Retinal pigment epithelial cell (primary cell): ENCODE measurements at regions not wholly inside any gene's neighbourhood (a gene's known extent, or its start where the extent isn't known, plus 50 kb on each side); places are given as distances from the start of the nearest gene placed in this dataset.

ENCODE experiments used
- DNase-seq: peaks from one replicate; pipeline ENCODE4 v3.0.0-alpha.2; 2010; ENCODE audit warnings: low read depth
- H3K4me3 ChIP-seq: 2 replicates; pipeline ENCODE4 v1.5.1; 2011; ENCODE audit warnings: mild to moderate bottlenecking, low read length, control low read depth, moderate library complexity
- TF ChIP-seq, protein P1 (sequence below): conservative IDR thresholded peaks from 2 replicates; pipeline ENCODE4 v1.5.1; 2011; ENCODE audit warnings: low read depth, low read length, control low read depth, inconsistent platforms

DNA sequence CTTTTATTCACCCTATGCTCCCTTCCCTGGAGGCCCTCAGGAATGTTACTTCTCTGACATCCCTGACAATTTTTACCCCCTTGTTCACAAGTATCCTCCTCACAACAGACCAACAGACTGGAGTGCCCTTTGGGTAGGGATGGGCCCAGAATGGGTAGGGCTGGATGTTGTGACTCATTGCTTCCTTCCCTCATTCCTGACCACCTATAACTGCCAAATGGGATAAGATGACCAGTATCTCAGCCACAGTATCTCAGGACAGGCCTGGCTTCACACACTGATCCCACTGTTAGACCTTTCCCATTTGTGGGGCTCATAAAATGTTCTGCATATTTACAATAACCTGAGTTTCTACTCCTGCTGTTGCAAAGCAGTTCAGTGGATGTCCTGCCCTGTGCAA, 223.0 kb upstream of the LRFN2 start:
- TF ChIP-seq, protein P1, sequence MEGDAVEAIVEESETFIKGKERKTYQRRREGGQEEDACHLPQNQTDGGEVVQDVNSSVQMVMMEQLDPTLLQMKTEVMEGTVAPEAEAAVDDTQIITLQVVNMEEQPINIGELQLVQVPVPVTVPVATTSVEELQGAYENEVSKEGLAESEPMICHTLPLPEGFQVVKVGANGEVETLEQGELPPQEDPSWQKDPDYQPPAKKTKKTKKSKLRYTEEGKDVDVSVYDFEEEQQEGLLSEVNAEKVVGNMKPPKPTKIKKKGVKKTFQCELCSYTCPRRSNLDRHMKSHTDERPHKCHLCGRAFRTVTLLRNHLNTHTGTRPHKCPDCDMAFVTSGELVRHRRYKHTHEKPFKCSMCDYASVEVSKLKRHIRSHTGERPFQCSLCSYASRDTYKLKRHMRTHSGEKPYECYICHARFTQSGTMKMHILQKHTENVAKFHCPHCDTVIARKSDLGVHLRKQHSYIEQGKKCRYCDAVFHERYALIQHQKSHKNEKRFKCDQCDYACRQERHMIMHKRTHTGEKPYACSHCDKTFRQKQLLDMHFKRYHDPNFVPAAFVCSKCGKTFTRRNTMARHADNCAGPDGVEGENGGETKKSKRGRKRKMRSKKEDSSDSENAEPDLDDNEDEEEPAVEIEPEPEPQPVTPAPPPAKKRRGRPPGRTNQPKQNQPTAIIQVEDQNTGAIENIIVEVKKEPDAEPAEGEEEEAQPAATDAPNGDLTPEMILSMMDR: no peak
- H3K4me3 ChIP-seq: no peak overlapping the region
- DNase-seq: no peak

GRCh38 chr6:40809627-40810026, 222.5 kb upstream of the LRFN2 start:
- no peak overlapping the region for H3K4me3 ChIP-seq
- no peak for DNase-seq
- TF ChIP-seq, protein P1: no peak

DNA sequence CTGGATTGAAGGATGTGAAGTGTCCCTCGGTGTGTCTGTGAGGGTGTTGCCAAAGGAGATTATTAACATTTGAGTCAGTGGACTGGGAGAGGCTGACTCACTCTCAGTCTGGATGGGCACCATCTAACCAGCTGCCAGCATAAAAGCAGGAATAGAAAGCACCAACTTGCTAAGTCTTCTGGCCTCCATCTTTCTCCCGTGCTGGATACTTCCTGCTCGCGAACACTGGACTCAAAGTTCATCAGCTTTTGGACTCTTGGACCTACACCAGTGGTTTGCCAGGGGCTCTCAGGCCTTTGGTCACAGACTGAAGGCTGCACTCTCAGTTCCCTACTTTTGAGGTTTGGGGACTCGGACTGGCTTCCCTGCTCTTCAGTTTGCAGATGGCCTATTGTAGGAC, 220.3 kb upstream of the LRFN2 start:
- TF ChIP-seq, protein P1: no peak
- no peak for DNase-seq
- no peak overlapping the region for H3K4me3 ChIP-seq

DNA sequence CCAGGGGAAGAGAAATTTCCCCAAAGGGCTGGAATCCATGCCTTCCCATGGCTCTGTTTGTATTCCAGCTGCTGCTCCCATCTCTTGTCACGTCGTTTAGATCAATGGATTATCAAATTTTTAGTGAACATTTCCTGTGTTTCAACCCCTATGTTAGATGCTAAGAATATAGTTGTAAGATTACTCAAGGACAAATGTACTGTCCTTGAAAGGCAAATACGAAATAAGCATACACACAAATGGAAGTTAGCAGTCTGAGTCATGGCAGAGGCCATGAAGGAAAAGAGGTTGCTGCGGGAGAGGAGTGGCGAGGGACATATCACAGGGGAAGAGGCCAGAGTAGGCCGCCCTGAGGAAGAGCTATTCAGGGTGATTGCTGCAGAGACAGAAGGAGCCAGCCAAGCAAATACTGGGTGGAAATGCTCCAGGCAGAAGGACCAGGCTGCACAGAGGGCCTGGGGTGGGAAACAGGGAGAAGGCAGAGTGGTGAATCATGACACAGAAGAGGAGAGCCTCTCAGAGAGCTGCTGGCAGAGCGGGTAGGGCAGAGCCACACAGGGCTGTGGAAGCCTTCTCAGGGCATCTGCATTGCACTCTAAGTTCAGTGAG, 219.2 kb upstream of the LRFN2 start:
- no peak overlapping the region for H3K4me3 ChIP-seq
- TF ChIP-seq, protein P1: no peak
- DNase-seq: no peak

DNA sequence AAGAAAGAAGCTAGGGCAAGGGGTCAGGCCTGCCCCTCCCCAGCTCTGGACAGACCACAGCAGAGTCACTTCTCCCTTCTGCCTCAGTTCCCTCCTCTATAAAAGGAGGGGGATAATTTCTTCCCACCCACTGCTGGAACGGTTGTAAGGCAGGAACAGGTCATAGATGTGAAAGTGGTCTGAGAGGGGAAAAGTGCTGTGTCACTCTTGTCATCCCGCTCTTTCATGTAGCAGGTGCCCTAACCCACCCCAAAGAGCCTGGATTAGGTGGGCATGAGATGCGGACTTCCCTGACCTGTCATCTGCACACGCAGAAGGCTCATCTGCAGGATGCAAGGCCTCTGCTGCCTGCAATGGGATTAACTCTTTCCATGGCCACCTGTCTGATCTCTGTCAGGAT, 218.2 kb upstream of the LRFN2 start:
- no peak for DNase-seq
- no peak overlapping the region for H3K4me3 ChIP-seq
- TF ChIP-seq, protein P1: no peak

DNA sequence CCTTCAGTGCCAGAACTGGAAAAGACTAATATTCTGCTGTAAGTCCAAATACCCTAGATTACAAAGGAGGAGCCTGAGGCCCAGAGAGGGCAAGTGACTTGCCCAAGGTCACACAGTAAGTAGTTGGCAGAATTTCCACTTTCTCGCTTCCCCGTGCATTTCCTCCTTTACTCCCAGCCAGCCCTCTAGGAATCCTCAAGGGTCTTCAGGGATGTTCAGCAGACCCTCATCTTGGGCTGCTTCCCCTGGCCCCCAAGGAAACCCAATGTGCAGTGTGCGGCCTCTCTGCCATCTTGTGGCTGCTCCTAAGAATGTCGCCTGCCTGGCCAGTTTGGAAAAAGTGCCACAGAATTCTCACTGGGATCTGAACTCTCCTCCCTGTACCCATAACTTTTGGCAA, 217.7 kb upstream of the LRFN2 start:
- TF ChIP-seq, protein P1: peak; percentile 25
- no peak overlapping the region for H3K4me3 ChIP-seq
- no peak for DNase-seq

DNA sequence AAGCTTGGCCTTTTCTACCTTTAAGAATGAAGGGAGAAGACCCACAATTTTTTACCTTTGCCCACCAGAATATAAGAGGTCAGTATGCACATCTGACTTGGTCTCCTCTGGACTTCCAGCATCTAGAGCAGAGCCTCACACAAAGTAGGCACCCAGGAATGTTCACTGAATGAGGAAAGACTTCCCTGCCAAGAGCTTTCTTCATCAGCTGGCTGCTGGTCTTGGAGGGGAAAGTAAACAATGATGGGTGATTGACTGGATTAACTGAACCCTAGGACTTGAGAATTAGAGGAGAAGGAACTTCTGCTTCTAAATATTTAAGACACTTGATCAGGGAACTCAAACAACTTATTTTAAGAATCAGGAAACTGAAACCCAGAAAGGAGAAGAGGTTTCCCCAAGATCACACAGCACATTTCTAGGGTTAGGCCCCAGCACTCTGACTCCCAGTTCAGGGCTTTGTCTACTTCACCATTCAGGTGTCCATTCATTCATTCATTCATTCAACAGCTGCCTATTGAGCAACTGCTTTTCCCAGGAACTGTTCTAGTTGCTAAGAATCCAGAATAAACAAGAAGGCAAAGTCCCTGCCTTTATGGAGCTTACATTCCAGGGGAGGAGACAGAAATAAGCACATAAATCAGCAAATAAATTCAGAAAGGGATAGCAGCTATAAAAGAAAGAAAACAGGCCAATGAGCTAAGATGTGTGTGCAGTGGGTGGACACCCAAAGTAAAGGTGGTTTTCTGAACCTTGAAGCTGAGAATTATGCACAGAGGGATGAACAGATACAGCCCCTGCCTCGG, 216.9 kb upstream of the LRFN2 start:
- TF ChIP-seq, protein P1: no peak
- H3K4me3 ChIP-seq: no peak overlapping the region
- no peak for DNase-seq
